Chondrocyte (in vitro differentiated cells): ENCODE measurements at regions not wholly inside any gene's neighbourhood (a gene's known extent, or its start where the extent isn't known, plus 50 kb on each side); places are given as distances from the start of the nearest gene placed in this dataset.
"Not testable (repeated sequence)": the region's sequence is repeated elsewhere in the genome, so short reads cannot be mapped to it uniquely, and the experiment has no call there.

Experiments used
- DNase-seq: peaks from one replicate; pipeline ENCODE4 v3.0.0; 2021; ENCODE audit warnings: mixed read lengths, low spot score
- H3K27ac Mint-ChIP-seq: one replicate; pipeline ENCODE4 v1.8.0; 2021; ENCODE audit warnings: mild to moderate bottlenecking, moderate library complexity, mixed read lengths; ENCODE audit not compliant: unreplicated experiment
- H3K27me3 Mint-ChIP-seq: 2 replicates; pipeline ENCODE4 v1.8.0; 2021; ENCODE audit warnings: low read depth, mixed read lengths
- H3K36me3 Mint-ChIP-seq: 2 replicates; pipeline ENCODE4 v1.8.0; 2021; ENCODE audit warnings: low read depth, mixed read lengths
- H3K4me1 Mint-ChIP-seq: 2 replicates; pipeline ENCODE4 v1.8.0; 2021; ENCODE audit warnings: low read depth, mild to moderate bottlenecking, mixed read lengths
- H3K4me3 Mint-ChIP-seq: one replicate; pipeline ENCODE4 v1.8.0; 2021; ENCODE audit warnings: mild to moderate bottlenecking, moderate library complexity, mixed read lengths; ENCODE audit not compliant: unreplicated experiment
- H3K9me3 Mint-ChIP-seq: 2 replicates; pipeline ENCODE4 v1.8.0; 2021; ENCODE audit warnings: low read depth, mixed read lengths
- TF ChIP-seq, protein P1 (sequence below): fragments of 200-600 bp; sonication (generic); IDR thresholded peaks from 2 replicates; pipeline ENCODE4 v1.5.0; 2021; ENCODE audit warnings: antibody characterized with exemption, mild to moderate bottlenecking, moderate library complexity

DNA sequence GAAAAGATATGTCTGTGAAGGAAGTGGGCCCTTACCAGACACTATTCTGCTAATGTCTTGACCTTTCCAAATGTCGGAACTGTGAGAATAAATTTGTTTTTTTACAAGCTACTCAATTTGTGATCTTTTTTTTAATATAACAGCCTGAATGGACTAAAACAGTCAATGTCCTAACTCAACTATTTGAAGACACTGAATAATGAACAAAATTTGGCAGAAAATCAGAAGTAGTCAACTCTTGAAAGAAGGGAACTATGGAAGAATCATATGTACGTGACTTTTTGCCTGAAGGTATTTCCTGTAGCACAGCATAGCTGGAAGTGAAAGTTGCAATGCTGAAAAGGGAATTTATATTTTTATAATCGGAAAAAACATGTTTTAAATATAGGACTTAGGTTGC is 351.8 kb upstream of the TFPI start:
- no peak for DNase-seq
- Mint-ChIP-seq H3K9me3 (peaks cover 13% of the 10 kb centered on the region), H3K27ac (no peak overlapping the region), H3K27me3 (no peaks in the 10 kb centered on the region), H3K36me3 (no peaks in the 10 kb centered on the region), H3K4me3 (no peak overlapping the region), H3K4me1 (peaks cover 8% of the 10 kb centered on the region)
- TF ChIP-seq, protein P1, sequence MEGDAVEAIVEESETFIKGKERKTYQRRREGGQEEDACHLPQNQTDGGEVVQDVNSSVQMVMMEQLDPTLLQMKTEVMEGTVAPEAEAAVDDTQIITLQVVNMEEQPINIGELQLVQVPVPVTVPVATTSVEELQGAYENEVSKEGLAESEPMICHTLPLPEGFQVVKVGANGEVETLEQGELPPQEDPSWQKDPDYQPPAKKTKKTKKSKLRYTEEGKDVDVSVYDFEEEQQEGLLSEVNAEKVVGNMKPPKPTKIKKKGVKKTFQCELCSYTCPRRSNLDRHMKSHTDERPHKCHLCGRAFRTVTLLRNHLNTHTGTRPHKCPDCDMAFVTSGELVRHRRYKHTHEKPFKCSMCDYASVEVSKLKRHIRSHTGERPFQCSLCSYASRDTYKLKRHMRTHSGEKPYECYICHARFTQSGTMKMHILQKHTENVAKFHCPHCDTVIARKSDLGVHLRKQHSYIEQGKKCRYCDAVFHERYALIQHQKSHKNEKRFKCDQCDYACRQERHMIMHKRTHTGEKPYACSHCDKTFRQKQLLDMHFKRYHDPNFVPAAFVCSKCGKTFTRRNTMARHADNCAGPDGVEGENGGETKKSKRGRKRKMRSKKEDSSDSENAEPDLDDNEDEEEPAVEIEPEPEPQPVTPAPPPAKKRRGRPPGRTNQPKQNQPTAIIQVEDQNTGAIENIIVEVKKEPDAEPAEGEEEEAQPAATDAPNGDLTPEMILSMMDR: no peak

DNA sequence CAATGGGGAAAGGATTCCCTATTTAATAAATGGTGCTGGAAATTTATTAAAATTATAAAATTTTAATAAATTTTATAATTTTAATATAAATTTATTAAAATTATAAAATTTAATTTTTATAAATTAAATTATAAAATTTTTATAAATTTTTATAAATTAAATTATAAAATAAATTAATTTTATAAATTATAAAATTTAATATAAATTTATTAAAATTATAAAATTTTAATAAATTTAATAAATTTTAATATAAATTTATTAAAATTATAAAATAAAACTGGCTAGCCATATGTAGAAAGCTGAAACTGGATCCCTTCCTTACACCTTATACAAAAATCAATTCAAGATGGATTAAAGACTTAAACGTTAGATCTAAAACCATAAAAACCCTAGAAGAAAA is 356.7 kb upstream of the TFPI start:
- not testable (repeated sequence) for H3K27ac Mint-ChIP-seq

DNA sequence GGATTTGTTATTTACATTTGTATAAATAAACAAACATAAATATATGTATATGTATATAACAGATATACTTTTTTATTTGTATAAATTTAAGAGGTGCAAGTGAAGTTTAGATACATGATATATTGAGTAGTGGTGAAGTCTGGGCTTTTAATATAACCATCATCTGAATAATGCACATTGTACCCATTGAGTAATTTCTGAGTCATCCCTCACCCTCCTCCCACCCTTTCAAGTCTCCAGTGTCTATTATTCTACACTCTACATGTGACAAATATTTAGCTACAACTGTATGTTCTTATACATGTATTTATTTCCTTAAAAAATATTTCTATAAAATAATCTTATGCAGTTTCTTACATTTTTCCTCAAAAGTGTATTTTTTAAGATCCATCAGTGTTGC is 358.7 kb upstream of the TFPI start:
- Mint-ChIP-seq H3K9me3 (no peaks in the 10 kb centered on the region), H3K27me3 (no peaks in the 10 kb centered on the region), H3K4me3 (no peak overlapping the region), H3K36me3 (no peaks in the 10 kb centered on the region), H3K27ac (no peak overlapping the region), H3K4me1 (no peaks in the 10 kb centered on the region)
- no peak for DNase-seq
- TF ChIP-seq, protein P1: no peak

More for the DNA sequence above, 356.7 kb upstream of the TFPI start:
- H3K27me3 Mint-ChIP-seq, H3K36me3 Mint-ChIP-seq, H3K9me3 Mint-ChIP-seq, H3K4me3 Mint-ChIP-seq, H3K4me1 Mint-ChIP-seq, DNase-seq: not testable (repeated sequence)

DNA sequence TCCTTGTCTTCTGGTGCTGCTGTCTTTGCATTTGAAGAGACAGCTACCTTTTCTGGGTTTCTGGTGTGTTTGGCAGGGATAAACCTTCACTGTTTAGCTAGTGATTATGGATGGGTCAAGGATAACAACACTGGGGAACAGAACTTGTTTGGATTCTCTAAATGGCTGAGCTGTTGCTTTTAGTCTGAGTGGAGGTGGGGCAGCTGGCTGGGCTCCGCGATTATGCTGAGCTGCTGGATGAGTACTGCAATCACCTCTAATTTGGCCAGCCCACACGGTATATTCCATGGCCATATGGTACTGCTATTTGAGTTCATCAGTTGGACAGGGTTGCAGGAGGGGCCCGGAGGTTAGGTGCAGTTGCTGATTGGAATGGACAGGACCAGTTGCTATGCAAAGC is 361.6 kb upstream of the TFPI start:
- Mint-ChIP-seq H3K27me3 (no peaks in the 10 kb centered on the region), H3K9me3 (no peaks in the 10 kb centered on the region), H3K4me3 (no peak overlapping the region), H3K4me1 (no peaks in the 10 kb centered on the region), H3K36me3 (no peaks in the 10 kb centered on the region), H3K27ac (no peak overlapping the region)
- TF ChIP-seq, protein P1: no peak
- DNase-seq: no peak

DNA sequence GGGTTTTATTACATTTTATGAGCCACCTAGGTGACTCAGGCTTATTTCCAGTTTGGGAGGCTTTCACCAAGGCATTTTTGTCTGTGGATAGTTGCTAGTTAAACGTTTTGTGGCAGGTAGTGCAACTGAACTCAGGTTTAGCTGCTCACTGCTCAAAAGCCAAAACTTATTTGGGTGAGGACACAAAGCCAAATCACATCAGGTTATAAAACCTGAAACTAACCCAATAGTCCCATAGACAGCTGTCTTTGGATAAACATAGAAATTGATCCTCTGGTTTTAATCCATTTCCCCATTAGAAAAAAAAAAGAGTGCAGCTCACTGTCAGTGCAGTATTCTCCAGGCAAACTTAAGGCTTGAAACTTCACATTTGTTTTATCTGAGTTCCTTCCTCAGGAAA is 362.6 kb upstream of the TFPI start:
- H3K4me1 Mint-ChIP-seq: no peaks in the 10 kb centered on the region
- no peak overlapping the region for H3K27ac Mint-ChIP-seq
- no peak overlapping the region for H3K4me3 Mint-ChIP-seq
- TF ChIP-seq, protein P1: no peak
- no peak for DNase-seq
- no peaks in the 10 kb centered on the region for H3K27me3 Mint-ChIP-seq
- H3K36me3 Mint-ChIP-seq: no peaks in the 10 kb centered on the region
- H3K9me3 Mint-ChIP-seq: no peaks in the 10 kb centered on the region

DNA sequence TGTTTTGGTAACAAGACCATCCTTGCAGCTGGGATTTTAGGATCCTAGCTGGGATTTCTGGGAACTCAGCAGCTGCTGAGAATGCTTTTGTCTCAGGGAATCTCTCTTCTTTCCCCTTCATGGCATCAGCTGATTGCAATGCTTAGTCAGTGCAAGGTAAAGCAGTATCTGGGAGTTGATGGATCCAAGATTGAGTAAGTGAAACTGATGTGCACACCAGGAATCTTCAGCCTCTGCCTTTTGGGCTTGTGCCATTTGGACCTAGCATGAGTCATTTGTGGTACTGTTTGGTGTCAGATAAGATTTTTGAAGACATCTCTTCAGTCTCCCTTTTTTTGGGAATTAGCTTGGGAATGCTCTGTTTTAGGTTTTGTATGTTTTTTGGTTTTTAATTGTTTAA is 363.3 kb upstream of the TFPI start:
- Mint-ChIP-seq H3K4me1 (no peaks in the 10 kb centered on the region), H3K27me3 (no peaks in the 10 kb centered on the region), H3K36me3 (no peaks in the 10 kb centered on the region), H3K4me3 (no peak overlapping the region), H3K9me3 (no peaks in the 10 kb centered on the region), H3K27ac (no peak overlapping the region)
- no peak for DNase-seq
- TF ChIP-seq, protein P1: no peak
